ENCODE measurements at regions not wholly inside any gene's neighbourhood (a gene's known extent, or its start where the extent isn't known, plus 50 kb on each side); places are given as distances from the start of the nearest gene placed in this dataset.

DNA sequence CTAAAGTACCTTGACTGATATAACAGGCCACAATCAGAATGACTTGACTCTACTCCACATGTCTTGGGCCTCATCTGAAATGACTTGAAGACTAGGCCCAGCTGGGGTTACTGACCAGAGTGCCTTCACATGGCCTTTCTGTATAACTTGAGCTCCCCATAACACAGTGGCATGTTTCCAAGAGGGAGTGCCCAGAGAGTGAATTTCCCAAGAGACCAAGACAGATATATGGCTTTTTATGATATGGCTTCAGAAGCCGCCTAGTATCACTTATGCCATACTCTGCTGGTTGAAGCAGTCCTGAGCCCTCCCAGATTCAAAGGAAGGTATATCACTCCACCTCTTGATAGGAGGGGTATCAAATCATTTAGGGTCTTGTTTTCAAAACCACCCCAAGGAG is 357.5 kb upstream of the EEF2KMT start:
- TF ChIP-seq POLR2AphosphoS5 (IDR thresholded peaks at IDR 0.05; ENCODE audit: borderline replicate concordance, low read depth, low read length), result no peak
- TF ChIP-seq EZH2 (IDR thresholded peaks at IDR 0.05), result no peak

Measured in SK-N-MC (cell line).